Smooth muscle cell (in vitro differentiated cells): ENCODE measurements at regions not wholly inside any gene's neighbourhood (a gene's known extent, or its start where the extent isn't known, plus 50 kb on each side); places are given as distances from the start of the nearest gene placed in this dataset.

Experiments
- DNase-seq: peaks from one replicate; lab custom pipeline; 2025; ENCODE audit not compliant: unreplicated experiment; lab: John Stamatoyannopoulos, UW
- H2AFZ ChIP-seq: fragments of 200-600 bp; sonication (generic); 2 replicates; pipeline ENCODE4 v1.6.0; 2016; ENCODE audit warnings: antibody characterized with exemption, low read depth, mild to moderate bottlenecking
- H3F3A ChIP-seq: fragments of 200-600 bp; sonication (generic); 2 replicates; pipeline ENCODE4 v1.6.0; 2017; ENCODE audit warnings: antibody characterized with exemption, low read depth
- H3K27ac ChIP-seq: fragments of 200-600 bp; sonication (generic); 2 replicates; pipeline ENCODE4 v1.5.1; 2016; ENCODE audit warnings: low read depth, mild to moderate bottlenecking
- H3K27me3 ChIP-seq: fragments of 200-600 bp; sonication (generic); 2 replicates; pipeline ENCODE4 v1.6.1; 2016; ENCODE audit warnings: low read depth, mild to moderate bottlenecking
- H3K36me3 ChIP-seq: fragments of 200-600 bp; sonication (generic); 2 replicates; pipeline ENCODE4 v1.5.1; 2016; ENCODE audit warnings: low read depth
- H3K4me1 ChIP-seq: fragments of 200-600 bp; sonication (generic); 2 replicates; pipeline ENCODE4 v1.5.1; 2016; ENCODE audit warnings: low read depth
- H3K4me2 ChIP-seq: fragments of 200-600 bp; sonication (generic); 2 replicates; pipeline ENCODE4 v1.6.0; 2016; ENCODE audit warnings: mild to moderate bottlenecking
- H3K4me3 ChIP-seq: fragments of 200-600 bp; sonication (generic); 2 replicates; pipeline ENCODE4 v1.5.1; 2016; ENCODE audit warnings: mild to moderate bottlenecking
- H3K79me2 ChIP-seq: fragments of 200-600 bp; sonication (generic); 2 replicates; pipeline ENCODE4 v1.6.0; 2016; ENCODE audit warnings: low read depth, mild to moderate bottlenecking
- H3K9ac ChIP-seq: fragments of 200-600 bp; sonication (generic); 2 replicates; pipeline ENCODE4 v1.6.0; 2016; ENCODE audit warnings: low read depth
- H3K9me3 ChIP-seq: fragments of 200-600 bp; sonication (generic); replicated peaks from 2 replicates; pipeline ENCODE4 v1.5.1; 2016; ENCODE audit warnings: low read depth
- H4K20me1 ChIP-seq: fragments of 200-600 bp; sonication (generic); 2 replicates; pipeline ENCODE4 v1.6.0; 2016; ENCODE audit warnings: low read depth
- CTCF ChIP-seq: fragments of 200-600 bp; sonication (generic); IDR thresholded peaks from 2 replicates; pipeline ENCODE4 v1.5.1; 2017; ENCODE audit warnings: borderline replicate concordance, mild to moderate bottlenecking, antibody characterized with exemption; ENCODE audit not compliant: insufficient read depth, poor library complexity, severe bottlenecking
- WGBS: methylation state at CpG from one replicate; pipeline ENCODE4 v1.1.7; 2016; ENCODE audit warnings: low lambda C conversion rate; 5-methylcytosine and 5-hydroxymethylcytosine counted together

GRCh38 chr1:209304166-209304565 is 279.3 kb upstream of the CAMK1G start:
- TF ChIP-seq CTCF: no peak
- H3K4me1 ChIP-seq: peaks cover 9% of the 10 kb centered on the region
- H3K9ac ChIP-seq: no peak overlapping the region
- H3F3A ChIP-seq: no peaks in the 10 kb centered on the region
- H2AFZ ChIP-seq: no peak overlapping the region
- 64% methylated on average over 3 of the region's 3 CpGs for WGBS
- H3K27ac ChIP-seq: no peak overlapping the region
- DNase-seq: no peak
- H3K4me2 ChIP-seq: no peak overlapping the region
- no peaks in the 10 kb centered on the region for H3K79me2 ChIP-seq
- H3K9me3 ChIP-seq: no peaks in the 10 kb centered on the region
- H3K27me3 ChIP-seq: no peaks in the 10 kb centered on the region
- no peak overlapping the region for H3K4me3 ChIP-seq
- H3K36me3 ChIP-seq: no peaks in the 10 kb centered on the region
- H4K20me1 ChIP-seq: no peaks in the 10 kb centered on the region

GRCh38 chr1:209305221-209305954 is 278.1 kb upstream of the CAMK1G start:
- no peak overlapping the region for H3K4me2 ChIP-seq
- no peaks in the 10 kb centered on the region for H3K27me3 ChIP-seq
- no peak overlapping the region for H2AFZ ChIP-seq
- H3K4me1 ChIP-seq: peaks cover 9% of the 10 kb centered on the region
- DNase-seq: no peak
- no peak overlapping the region for H3K9ac ChIP-seq
- H3K27ac ChIP-seq: no peak overlapping the region
- H3K79me2 ChIP-seq: no peaks in the 10 kb centered on the region
- no peaks in the 10 kb centered on the region for H3K36me3 ChIP-seq
- H3K4me3 ChIP-seq: no peak overlapping the region
- no peaks in the 10 kb centered on the region for H3K9me3 ChIP-seq
- H4K20me1 ChIP-seq: no peaks in the 10 kb centered on the region
- TF ChIP-seq CTCF: no peak
- WGBS: 76% methylated on average over 4 of the region's 4 CpGs
- no peaks in the 10 kb centered on the region for H3F3A ChIP-seq

- H3K4me2 ChIP-seq: no peak overlapping the region
- no peaks in the 10 kb centered on the region for H3K36me3 ChIP-seq
- H3K79me2 ChIP-seq: no peaks in the 10 kb centered on the region
- no peak for TF ChIP-seq CTCF
- no peaks in the 10 kb centered on the region for H4K20me1 ChIP-seq
- DNase-seq: no peak
- no peak overlapping the region for H2AFZ ChIP-seq
- H3K9me3 ChIP-seq: no peaks in the 10 kb centered on the region
- H3K27me3 ChIP-seq: no peaks in the 10 kb centered on the region
- H3K9ac ChIP-seq: no peak overlapping the region
- no peak overlapping the region for H3K4me3 ChIP-seq
- WGBS: 86% methylated on average over 2 of the region's 2 CpGs
- peaks cover 9% of the 10 kb centered on the region for H3K4me1 ChIP-seq
- no peaks in the 10 kb centered on the region for H3F3A ChIP-seq
- H3K27ac ChIP-seq: no peak overlapping the region
These were observed 275.7 kb upstream of the CAMK1G start for GRCh38 chr1:209307846-209308245.

GRCh38 chr1:209309198-209309597 is 274.3 kb upstream of the CAMK1G start:
- Histone ChIP-seq H2AFZ (no peak overlapping the region), H3K4me3 (no peak overlapping the region)

More at GRCh38 chr1:209309198-209309597, 274.3 kb upstream of the CAMK1G start:
- no peaks in the 10 kb centered on the region for H3K36me3 ChIP-seq
- DNase-seq: no peak
- no peaks in the 10 kb centered on the region for H3K27me3 ChIP-seq
- 91% methylated on average over 2 of the region's 2 CpGs for WGBS
- no peaks in the 10 kb centered on the region for H3F3A ChIP-seq
- no peak overlapping the region for H3K4me2 ChIP-seq
- no peak overlapping the region for H3K27ac ChIP-seq
- no peaks in the 10 kb centered on the region for H3K9me3 ChIP-seq
- no peak for TF ChIP-seq CTCF
- H3K79me2 ChIP-seq: no peaks in the 10 kb centered on the region
- peaks cover 9% of the 10 kb centered on the region for H3K4me1 ChIP-seq
- H3K9ac ChIP-seq: no peak overlapping the region
- H4K20me1 ChIP-seq: no peaks in the 10 kb centered on the region
